ENCODE measurements at regions not wholly inside any gene's neighbourhood (a gene's known extent, or its start where the extent isn't known, plus 50 kb on each side); places are given as distances from the start of the nearest gene placed in this dataset.
"Not testable (repeated sequence)": the region's sequence is repeated elsewhere in the genome, so short reads cannot be mapped to it uniquely, and the experiment has no call there.

DNA sequence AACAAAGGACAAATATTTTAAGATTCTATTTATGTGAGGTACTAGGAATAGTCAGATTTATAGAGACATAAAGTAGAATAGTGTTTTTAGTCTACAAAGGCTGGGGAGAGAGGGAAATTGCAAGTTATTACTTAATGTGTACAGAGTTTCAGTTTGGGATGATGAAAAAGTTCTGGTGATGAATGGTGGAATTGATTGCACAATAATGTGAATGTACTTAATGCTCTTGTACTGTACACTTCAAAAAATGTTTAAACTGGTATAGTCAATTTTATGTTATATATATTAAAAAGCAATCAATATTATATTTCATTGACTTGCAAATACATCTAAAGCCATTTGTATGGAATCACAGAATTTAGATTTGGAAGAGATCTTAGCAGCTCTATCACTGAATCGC is 213.4 kb downstream of the PPP1R3A start:
- no peak for DNase-seq

DNA sequence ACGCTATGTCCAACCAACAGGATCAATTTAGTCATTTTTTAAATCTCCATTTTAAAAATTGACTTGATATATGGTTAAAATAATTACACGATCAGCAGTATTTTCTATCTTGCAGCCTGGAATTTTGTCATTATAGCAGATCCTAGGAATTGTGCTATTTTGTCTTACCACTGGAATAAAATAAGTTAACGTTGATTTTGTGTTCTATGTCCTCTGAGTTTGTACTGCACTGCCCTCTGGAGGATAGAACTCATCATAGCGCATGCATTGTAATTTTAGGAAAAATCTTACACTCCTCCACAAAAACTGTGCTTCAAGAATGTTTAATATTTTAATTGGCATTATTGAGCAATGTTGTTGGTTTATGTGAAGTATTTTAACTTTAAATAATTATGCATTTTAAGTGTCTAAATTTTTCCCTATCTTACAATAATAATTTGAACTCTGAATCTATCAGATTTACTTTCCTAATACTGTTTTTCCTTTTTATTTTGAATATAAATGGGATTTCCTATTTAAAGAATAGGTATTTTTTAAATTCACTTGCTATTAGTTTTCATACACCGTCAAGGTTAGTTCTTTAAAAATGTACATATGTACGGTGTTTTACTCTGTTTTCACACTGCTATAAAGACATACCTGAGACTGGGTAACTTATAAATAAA is 220.1 kb downstream of the PPP1R3A start:
- no peak for DNase-seq

DNA sequence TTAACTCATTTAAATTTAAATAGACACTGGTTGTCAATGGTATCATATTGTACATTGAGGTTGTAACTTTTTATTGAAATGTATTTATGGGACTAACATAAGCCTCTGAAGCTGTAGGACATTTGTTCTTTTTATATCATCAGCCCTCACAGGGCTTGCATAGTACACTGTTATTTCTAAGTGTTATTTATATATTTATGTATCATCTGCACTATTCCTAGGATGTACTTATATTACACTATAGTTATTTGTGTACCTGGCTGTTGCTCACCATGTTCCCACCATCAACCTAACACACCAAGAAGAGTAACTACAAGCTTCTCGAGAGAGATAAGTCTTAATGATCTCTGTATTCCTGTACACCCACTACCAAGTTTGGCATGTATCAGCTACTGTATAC is 224.7 kb downstream of the PPP1R3A start:
- no peak for DNase-seq

DNA sequence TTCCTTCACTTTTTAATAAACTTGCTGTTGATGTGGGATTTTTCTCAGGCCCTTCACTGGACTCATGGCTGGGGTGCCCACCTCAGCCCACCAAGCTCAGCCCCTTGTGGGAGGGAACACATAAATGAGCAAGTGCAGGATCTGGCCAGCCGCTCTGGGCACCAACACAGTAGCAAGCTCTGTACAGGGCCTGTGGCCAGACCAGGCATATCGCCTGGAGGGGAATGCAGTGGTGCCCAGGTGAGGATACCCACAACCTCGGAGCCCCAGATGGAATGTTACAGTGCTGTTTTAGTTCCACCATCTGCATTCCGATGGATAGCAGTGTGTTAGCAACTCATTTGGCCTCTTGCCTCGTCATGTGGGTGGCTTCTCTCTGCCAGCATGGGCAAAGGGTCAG is 234.6 kb downstream of the PPP1R3A start:
- DNase-seq: no peak

DNA sequence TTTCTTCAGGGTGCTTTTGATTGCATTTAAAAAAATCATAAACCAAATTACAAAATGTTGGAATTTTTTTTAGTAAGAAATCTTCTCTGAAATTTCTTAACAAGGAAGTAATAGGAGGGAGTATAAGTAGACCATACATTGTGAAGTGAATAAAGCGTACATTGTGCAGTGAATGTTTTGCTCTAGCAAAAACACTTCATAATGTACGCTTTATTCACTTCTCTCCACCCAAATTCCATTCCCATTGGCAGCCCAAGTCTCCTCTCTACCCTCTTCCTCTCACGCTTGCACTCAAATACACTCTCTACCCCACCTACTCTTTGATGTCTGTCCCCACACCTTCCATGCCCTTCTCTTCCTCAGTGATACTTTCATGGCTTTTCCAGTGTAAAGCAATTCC is 241.0 kb downstream of the PPP1R3A start:
- DNase-seq: no peak

DNA sequence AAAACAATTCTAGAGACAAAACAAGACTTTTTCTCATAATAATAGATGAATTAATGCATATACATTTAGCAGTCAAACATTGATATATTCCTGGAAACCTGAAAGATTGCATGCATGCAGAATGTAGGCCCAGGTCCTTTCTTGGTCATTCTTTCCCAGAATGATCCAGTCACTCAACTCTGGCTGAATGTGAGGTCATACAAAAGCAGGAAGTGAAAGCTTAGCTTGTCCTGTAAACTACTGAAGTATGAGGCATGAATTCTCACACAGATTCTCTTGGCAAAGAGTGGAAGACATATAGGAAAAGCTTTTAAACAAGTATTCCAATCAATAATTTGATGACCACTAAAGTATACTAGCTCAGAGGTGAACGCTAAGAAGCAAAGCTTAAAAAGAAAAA is 253.9 kb downstream of the PPP1R3A start:
- DNase-seq: no peak

DNA sequence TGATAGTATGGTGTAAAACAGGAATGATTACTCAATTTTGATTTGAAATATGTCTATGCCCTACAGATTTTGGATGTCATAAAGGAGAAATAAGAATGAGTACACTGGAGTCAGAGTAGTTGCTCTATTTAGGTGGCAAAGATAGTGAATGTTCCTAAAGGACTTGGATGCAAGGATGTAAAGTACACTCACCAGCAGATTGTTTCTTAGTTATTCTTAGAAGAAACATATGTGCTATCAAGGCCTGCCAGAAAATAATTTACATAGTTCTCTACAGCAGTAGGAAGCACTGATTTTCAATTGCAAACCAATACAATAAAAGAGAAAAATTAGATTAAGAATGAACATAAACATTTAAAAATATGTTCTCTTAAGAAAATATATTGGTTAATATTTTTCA is 259.4 kb downstream of the PPP1R3A start:
- no peak for DNase-seq

DNA sequence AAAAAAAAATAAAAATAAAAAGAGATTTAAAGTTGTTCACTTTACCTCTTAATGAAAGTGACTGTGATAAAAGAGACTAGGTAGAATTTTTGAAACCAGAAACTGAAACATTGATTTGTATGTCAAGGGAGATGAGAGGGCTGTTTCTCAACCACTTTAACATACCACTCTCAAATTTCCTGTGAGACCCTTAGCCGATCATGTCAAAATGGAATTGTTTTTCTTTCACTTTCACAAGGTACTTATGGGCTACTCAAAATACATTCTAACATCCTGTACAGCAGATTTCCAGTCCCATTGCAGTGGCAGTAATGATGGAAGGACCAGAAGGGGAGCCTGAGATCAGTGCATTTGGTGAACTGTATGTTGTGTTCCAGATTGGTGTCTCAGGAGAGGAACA is 261.2 kb downstream of the PPP1R3A start:
- DNase-seq: no peak

DNA sequence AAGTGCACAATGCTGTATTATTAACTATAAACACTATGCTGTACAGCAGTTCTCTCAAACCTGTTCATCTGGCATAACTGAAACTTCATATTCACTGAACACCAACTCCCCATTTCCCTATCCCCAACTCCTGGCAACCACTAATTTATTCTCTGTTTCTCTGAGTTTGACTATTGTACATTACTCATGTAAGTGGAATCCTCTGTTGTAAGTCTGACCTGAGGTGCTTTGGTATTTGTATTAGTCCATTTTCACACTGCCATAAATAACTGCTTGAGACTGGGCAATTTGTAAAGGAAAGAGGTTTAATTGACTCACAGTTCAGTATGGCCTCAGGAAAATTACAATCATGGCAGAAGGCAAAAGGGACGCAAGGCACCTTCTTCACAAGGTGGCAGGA is 266.3 kb downstream of the PPP1R3A start:
- no peak for DNase-seq

DNA sequence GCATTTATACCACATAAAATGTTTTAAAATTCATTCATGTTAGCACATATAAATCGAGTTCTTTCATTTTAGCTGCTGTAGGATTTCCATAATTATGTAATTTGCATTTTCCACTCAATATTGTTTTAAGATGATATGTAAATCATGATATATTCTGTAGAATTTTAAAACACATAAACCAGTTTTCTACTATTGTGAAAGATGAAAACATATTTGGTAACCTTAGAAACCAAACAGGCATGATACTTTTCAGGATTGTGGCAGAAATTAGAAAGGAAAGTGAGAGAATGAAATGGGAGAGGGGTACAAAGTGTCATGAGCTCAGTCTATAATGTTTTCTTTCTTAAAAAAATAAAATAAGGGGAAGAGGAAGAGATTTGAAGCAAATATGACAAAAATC is 269.3 kb downstream of the PPP1R3A start:
- no peak for DNase-seq

DNA sequence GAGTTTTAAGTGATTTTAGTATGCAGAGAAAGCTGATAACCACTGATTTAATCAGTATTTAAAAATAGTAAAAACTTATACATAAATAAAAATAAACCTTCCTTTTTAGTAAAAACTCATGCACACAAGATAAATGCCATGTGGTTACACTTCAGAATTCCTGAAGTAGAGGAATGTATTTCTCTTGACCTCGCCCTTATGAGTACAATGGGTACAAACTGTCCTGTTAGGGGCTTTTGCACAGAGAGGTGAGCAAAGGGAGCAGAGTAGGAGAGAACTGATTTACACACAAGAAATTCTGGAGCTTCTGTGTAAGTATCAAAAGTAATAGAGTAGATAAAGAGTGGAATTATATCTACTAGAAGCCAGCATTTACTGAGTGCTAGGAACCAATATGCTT is 279.6 kb downstream of the PPP1R3A start:
- no peak for DNase-seq

DNA sequence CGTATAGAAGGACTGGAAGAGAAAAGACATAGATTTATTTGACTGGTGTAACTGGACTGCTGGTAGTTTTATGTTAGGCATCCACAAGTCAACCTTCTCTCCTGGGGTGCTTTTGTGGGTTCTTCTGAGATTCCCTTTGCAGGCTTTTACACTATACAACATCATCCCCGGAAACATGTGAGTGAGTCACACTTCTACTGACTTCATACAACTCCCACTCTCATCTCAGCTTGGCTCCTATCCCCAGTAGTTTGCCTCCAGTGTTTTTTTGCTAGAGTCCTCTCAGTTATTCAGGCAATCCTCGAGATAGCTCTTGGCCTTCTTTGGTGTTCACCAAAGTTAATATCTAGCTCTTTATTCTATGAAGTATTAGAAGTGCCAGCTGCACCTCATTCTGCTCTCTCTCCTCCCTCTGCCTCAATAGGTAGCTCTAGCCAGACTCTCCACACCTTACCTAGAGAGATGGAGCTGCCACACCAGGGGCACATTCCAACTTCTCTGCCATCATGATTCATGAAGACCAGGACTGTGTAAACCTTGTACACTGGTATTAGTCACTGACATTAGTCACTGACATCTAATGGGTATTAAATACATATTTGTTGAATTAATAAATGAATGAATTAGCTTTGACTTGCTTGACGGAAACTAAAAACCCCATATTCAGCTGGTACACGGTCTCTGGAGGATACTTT is 281.9 kb downstream of the PPP1R3A start:
- DNase-seq: no peak

DNA sequence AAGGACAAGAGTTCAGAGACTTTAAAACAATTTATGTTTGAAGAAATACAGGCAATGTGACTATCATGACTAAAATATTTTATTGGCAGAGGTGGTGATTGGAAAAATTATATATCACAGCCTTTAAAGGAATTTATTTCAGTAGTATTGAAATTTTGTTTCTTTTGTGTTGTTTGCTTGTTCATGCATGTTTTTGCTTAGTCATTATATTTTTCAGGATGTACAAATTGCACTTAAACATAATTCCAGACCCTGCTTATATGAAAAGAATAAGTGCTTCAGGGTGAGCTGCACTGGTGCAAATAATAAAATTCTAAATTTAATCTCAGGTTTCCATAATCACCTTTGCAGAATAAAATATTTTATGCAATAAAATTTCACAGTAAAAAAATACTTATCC is 283.3 kb downstream of the PPP1R3A start:
- no peak for DNase-seq

DNA sequence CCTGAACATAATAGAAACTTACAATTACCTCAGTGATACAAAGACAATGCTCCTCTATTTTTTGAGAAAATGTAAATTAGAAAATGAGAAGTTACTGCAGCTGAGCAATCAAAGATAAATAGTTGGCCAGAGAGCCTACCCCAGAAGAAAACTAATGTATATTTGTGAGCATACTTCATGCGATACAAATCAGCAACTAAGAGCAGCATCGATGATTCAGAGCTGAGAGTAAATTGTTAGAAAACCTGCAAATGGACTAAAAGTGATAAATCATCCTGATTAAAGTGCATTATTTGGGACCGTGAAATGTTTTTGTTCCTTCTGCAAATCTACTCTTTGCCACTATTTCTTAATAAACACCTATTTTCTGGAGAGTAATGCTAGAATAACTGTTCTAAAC is 285.7 kb downstream of the PPP1R3A start:
- no peak for DNase-seq

DNA sequence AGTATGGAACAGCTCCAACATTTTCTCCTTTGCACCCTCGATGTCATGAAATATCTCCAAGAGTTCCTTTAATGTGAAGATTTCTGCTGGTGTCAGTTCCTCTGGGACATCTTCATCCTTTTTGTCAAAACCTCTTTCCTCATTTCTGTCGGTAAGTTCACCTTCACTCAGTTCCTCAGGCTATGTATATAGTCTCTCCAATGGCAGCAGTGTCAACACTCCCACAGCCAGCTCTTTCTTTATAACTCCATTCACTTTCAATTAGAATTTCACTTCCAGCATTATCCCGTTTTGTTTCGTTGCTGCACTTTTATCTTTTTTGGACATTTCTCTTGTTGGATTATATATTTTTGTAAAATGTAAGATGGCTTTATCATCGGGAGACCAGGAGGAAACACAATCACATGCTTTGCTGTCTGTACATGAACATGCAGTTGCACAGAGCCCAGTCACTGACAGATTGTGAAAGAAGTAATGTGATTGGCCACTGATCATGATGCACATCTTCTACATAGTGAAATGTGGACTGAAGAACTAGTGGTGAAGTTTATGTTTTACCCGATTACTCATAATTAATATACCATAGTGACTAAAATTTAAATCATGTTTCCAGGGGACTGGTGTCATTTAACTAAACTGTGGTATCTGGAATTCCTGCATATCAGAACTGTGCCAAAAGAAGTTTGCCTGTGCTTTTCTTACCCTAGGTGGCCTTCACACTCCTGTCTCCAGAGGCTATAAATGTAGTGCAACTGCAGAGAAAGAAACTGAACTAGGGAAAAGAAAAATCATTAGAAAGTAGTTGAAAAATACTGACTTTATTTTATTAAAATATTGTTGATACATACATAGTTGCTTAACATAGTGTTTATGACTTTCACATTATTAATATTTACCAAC is 289.6 kb downstream of the PPP1R3A start:
- no peak for DNase-seq

DNA sequence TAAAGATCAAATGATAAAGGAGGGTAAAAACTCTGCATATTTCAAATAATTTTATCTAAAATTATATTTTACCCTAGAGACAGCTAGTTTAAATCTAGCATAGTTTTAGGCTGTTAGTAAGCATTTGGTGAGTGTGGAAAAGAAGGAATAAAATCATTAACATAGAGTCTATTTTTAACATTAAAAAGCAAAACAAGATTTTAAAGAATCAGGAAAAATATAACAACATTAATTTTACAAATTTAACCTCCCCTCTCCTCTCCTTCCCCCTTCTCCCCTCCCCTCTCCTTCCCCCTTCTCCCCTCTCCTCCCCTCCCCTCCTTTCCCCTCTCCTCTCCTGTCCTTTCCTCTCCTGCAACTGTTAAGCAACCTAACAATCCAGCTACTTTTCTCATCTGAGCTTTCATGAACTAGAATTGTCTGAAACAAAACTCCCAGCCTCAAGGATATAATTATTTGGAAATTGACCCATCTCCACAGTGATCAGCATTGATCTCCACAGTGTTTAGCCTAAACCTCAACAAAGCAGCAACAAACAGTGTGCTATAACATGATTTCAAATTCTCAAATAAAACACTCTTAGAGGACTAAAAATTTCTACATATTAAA is 293.2 kb downstream of the PPP1R3A start:
- DNase-seq: no peak

DNA sequence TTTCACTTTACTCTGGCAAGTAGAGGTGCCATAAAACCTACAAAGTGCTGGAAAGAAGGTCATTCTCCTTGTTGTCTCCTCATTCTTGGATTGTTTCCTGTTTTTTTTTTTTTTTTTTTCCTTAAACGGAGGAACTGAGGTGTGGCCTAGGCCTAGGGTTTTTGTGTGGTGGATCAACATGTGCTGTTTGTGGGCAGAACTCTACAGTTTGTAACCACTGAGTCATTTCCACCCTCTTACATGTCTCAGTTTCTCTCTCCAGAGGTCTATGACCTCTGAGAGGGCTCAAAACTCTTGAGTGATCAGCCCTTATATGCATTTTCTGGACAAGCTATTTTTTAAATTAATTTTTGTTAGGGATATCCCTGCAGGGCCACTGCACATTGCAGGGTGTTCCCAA is 296.0 kb downstream of the PPP1R3A start:
- no peak for DNase-seq

DNA sequence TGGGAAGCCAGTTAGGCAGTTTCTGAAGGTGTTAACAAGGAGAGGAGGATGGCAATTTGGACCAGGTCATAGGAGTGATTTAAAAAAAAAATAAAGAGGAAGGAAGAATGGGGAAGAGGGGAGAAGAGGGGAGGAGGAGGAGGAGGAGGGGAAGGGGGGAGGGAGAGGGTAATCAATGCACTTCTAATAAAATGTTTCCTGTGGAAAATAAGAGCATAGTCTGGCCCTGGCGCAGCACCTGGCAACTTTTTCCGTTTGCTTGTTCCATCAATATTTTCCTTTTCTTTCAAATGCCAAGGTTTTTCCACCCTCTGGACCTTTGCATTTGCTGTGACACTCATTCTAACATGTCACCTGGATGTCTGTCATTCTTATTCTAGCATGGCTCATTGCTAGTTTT is 308.2 kb downstream of the PPP1R3A start:
- DNase-seq: no peak

DNA sequence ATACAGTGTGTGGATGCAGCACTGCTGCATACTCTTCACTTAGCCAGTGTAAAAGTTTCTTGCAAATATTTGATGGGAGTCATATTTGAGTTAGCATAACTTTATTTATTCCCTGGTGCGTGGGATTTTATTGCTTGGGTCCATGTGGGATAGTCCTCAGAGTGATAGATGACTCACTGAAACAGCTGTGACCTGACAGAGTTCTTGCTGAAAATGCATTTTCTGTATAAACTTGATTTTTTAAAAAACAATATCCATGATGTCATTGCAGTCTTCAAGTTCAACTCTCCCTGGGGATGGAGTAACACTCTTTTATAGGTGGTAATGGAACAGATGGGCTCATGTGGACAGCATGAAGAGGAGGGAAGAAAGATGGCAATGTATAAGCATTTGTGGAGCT is 310.0 kb downstream of the PPP1R3A start:
- no peak for DNase-seq

DNA sequence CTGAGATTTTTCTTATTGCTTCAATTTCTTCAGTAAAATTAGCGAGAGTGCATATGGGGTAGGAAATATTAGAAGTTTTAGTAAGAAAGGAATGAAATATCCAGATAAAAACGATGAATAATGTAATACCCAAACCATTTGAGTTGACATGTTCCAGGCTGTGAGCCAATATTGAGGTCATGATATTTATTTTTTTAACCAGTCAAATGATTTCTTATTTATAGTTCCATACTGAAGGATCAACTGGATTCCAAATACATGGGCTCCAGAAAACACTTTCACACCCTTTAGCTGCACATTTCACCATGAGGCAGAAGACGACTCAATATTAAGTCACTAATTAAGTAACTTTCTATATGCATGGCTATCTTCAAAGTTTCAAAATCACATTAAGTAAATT is 312.5 kb downstream of the PPP1R3A start:
- DNase-seq: no peak

DNA sequence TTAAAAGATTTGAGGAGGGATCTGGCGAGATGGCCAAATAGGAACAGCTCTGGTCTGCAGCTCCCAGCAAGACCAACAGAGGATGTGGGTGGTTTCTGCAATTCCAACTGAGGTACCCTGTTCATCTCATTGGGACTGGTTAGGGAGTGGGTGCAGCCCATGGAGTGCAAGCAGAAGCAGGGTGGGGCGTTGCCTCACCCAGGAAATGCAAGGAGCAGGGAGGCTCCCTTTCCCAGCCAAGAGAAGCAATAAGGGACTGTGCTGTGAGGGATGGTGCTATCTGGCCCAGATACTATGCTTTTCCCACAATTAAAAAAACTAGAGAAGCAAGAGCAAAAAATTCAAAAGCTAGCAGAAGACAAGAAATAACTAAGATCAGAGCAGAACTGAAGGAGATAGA is 318.4 kb downstream of the PPP1R3A start:
- DNase-seq: not testable (repeated sequence)

DNA sequence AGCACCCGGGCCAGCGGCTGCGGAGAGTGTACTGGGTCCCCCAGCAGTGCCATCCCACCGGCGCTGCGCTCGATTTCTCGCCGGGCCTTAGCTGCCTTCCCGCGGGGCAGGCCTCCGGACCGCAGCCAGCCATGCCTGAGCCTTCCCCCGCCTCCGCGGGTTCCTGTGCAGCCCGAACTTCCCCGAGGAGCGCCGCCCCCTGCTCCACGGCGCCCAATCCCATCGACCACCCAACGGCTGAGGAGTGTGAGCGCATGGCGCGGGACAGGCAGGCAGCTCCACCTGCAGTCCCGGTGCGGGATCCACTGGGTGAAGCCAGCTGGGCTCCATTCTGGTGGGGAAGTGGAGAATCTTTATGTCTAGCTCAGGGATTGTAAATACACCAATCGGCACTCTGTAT is 325.4 kb downstream of the PPP1R3A start:
- not testable (repeated sequence) for DNase-seq

DNA sequence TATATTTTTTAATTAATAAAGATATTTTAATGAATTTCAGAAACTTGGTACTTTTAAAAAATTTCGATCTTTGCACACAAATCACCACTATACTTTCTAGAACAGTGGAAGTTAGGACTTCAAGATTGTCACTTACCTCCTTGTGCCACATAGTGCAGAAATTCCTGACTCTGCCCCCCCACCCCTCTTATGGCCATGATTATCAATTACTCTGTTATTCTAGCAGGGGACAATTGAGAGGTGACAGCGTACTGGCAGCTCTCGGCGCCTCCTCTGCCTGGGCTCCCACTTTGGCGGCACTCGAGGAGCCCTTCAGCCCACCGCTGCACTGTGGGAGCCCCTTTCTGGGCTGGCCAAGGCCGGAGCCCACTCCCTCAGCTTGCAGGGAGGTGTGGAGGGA is 325.9 kb downstream of the PPP1R3A start:
- not testable (repeated sequence) for DNase-seq

DNA sequence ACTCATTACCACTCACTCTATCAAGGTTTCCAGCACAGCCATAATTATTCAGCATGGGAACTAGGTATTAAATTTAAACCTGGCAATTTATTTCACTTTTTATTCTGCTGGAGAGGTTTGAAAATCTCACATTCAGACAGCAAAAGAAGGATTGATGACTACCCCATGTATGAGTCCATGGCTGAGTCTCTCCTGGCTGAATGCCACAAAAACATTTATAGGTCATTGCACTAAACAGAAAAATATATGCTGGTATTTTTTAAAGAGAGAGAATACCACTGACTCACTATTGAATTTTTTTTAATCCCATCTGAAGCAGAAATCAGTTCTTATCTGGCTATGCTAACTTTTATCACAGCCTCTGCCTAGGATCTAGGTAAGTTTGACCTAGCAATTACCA is 336.3 kb downstream of the PPP1R3A start:
- DNase-seq: no peak
